GM23338 (cell line): ENCODE measurements at regions not wholly inside any gene's neighbourhood (a gene's known extent, or its start where the extent isn't known, plus 50 kb on each side); places are given as distances from the start of the nearest gene placed in this dataset.

Experiments used
- ATAC-seq: fragments of 200-7000 bp; cut with Tn5 transposase; 3 replicates; pipeline ENCODE4 v1.9.1; 2020
- DNase-seq: peaks from one replicate; pipeline ENCODE4 v3.0.0-alpha.2; 2015; ENCODE audit warnings: low spot score
- H2AFZ ChIP-seq: fragments of 200-600 bp; sonication (generic); 2 replicates; pipeline ENCODE4 v1.8.0; 2016; ENCODE audit warnings: antibody characterized with exemption, mild to moderate bottlenecking, moderate library complexity
- H3F3A ChIP-seq: fragments of 200-600 bp; sonication (generic); replicated peaks from 2 replicates; pipeline ENCODE4 v1.8.0; 2017; ENCODE audit warnings: antibody characterized with exemption, mixed run types, low read depth
- H3K27ac ChIP-seq: fragments of 200-600 bp; sonication (generic); 2 replicates; pipeline ENCODE4 v1.6.1; 2016; ENCODE audit warnings: low read depth
- H3K27me3 ChIP-seq: fragments of 200-600 bp; sonication (generic); 2 replicates; pipeline ENCODE4 v1.8.0; 2016; ENCODE audit warnings: mild to moderate bottlenecking, mixed run types, moderate library complexity; ENCODE audit not compliant: insufficient read depth
- H3K36me3 ChIP-seq: fragments of 200-600 bp; sonication (generic); 2 replicates; pipeline ENCODE4 v1.8.0; 2016; ENCODE audit warnings: mild to moderate bottlenecking; ENCODE audit not compliant: insufficient read depth
- H3K4me1 ChIP-seq: fragments of 200-600 bp; sonication (generic); 2 replicates; pipeline ENCODE4 v1.8.0; 2016; ENCODE audit warnings: mild to moderate bottlenecking, moderate library complexity; ENCODE audit not compliant: insufficient read depth
- H3K4me2 ChIP-seq: fragments of 200-600 bp; sonication (generic); 2 replicates; pipeline ENCODE4 v1.7.1; 2017; ENCODE audit warnings: mixed run types
- H3K4me3 ChIP-seq: fragments of 200-600 bp; sonication (generic); 2 replicates; pipeline ENCODE4 v1.6.1; 2016; ENCODE audit warnings: mixed run types
- H3K79me2 ChIP-seq: fragments of 200-600 bp; sonication (generic); replicated peaks from 2 replicates; pipeline ENCODE4 v1.8.0; 2017; ENCODE audit warnings: mild to moderate bottlenecking; ENCODE audit not compliant: insufficient read depth
- H3K9me2 ChIP-seq: fragments of 200-600 bp; sonication (generic); 2 replicates; pipeline ENCODE4 v1.8.0; 2017; ENCODE audit not compliant: insufficient read depth
- H4K20me1 ChIP-seq: fragments of 200-600 bp; sonication (generic); replicated peaks from 2 replicates; pipeline ENCODE4 v1.8.0; 2017; ENCODE audit warnings: mild to moderate bottlenecking; ENCODE audit not compliant: insufficient read depth
- H3K27ac Mint-ChIP-seq: 2 replicates; pipeline ENCODE4 v1.8.0; 2020; ENCODE audit warnings: inconsistent platforms, mild to moderate bottlenecking, moderate library complexity, mixed read lengths
- H3K27me3 Mint-ChIP-seq: 3 replicates; pipeline ENCODE4 v1.8.0; 2022; ENCODE audit warnings: low read depth, mild to moderate bottlenecking, moderate library complexity, mixed read lengths, inconsistent platforms; ENCODE audit not compliant: insufficient read depth, poor library complexity
- H3K36me3 Mint-ChIP-seq: 3 replicates; pipeline ENCODE4 v1.8.0; 2021; ENCODE audit warnings: low read depth, mild to moderate bottlenecking, inconsistent platforms, moderate library complexity, mixed read lengths
- H3K4me1 Mint-ChIP-seq: 3 replicates; pipeline ENCODE4 v1.8.0; 2020; ENCODE audit warnings: mild to moderate bottlenecking, inconsistent platforms, mixed read lengths
- H3K4me3 Mint-ChIP-seq: 3 replicates; pipeline ENCODE4 v1.8.0; 2021; ENCODE audit warnings: moderate library complexity, mild to moderate bottlenecking, inconsistent platforms, mixed read lengths
- H3K9me3 Mint-ChIP-seq: 3 replicates; pipeline ENCODE4 v1.8.0; 2020; ENCODE audit warnings: moderate library complexity, mild to moderate bottlenecking, inconsistent platforms, mixed read lengths
- CREB1 ChIP-seq: fragments of 250-450 bp; sonication (Bioruptor Pico); IDR thresholded peaks from 2 replicates; pipeline ENCODE4 v1.5.0; 2020; ENCODE audit warnings: low read depth, mild to moderate bottlenecking, moderate library complexity
- EZH2 ChIP-seq: fragments of 200-600 bp; sonication (generic); IDR thresholded peaks from one replicate; pipeline ENCODE4 v1.8.0; 2017; ENCODE audit warnings: antibody characterized with exemption, mild to moderate bottlenecking, low read depth; ENCODE audit not compliant: unreplicated experiment
- JUNB ChIP-seq: IDR thresholded peaks from one replicate; pipeline ENCODE4 v1.6.1; 2016; ENCODE audit warnings: antibody characterized with exemption; ENCODE audit not compliant: unreplicated experiment
- POLR2AphosphoS5 ChIP-seq: IDR thresholded peaks from 2 replicates; pipeline ENCODE4 v1.6.1; 2016; ENCODE audit warnings: antibody characterized with exemption, low read depth
- STAT1 ChIP-seq: IDR thresholded peaks from one replicate; pipeline ENCODE4 v1.6.1; 2016; ENCODE audit warnings: antibody characterized with exemption; ENCODE audit not compliant: unreplicated experiment
- ZNF114 ChIP-seq: fragments of 250-450 bp; sonication (Bioruptor Pico); IDR thresholded peaks from 2 replicates; pipeline ENCODE4 v1.5.0; 2020; ENCODE audit warnings: mild to moderate bottlenecking, moderate library complexity
- ZNF331 ChIP-seq: fragments of 250-450 bp; sonication (Bioruptor Pico); IDR thresholded peaks from 2 replicates; pipeline ENCODE4 v1.5.0; 2020; ENCODE audit warnings: low read depth, mild to moderate bottlenecking, moderate library complexity
- TF ChIP-seq, protein P1 (sequence below), 2 experiments: fragments of 200-600 bp in 1 of 2; sonication (generic) in 1 of 2; conservative IDR thresholded peaks; 2 replicates each; pipeline versions ENCODE4 v1.5.1 to v1.6.1; 2016 to 2017; ENCODE audit warnings: antibody characterized with exemption in 2 of 2, low read depth in 2 of 2, mild to moderate bottlenecking in 2 of 2, moderate library complexity in 1 of 2
- TF ChIP-seq, protein P2 (sequence below): fragments of 250-450 bp; sonication (Bioruptor Pico); IDR thresholded peaks from 2 replicates; pipeline ENCODE4 v1.5.0; 2020; ENCODE audit warnings: mild to moderate bottlenecking, moderate library complexity
- TF ChIP-seq, protein P3 (sequence below): IDR thresholded peaks from 2 replicates; pipeline ENCODE4 v1.6.1; 2016; ENCODE audit warnings: antibody characterized with exemption

DNA sequence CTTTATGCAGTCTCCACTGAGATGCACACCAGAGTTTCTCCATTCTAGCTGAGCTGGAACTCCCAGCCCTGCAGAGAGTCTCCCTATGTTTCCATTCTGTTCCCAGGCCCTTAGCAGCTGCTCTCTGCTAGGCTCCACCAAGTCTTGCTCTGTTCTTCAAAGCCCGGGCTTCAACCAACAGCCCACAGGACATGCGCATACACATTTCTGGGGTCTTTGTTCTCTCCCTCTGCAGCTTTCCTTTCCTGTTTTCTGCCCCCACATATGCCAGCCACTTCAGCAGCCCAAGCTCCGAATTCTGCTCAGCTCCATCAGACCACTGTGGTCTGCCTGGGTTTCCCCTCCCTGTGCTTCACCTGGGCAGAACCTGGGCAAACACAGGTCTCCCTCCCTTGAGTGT lies 205.9 kb downstream of the CBLN1 start:
- no peak overlapping the region for H3K27ac Mint-ChIP-seq
- DNase-seq = no peak

DNA sequence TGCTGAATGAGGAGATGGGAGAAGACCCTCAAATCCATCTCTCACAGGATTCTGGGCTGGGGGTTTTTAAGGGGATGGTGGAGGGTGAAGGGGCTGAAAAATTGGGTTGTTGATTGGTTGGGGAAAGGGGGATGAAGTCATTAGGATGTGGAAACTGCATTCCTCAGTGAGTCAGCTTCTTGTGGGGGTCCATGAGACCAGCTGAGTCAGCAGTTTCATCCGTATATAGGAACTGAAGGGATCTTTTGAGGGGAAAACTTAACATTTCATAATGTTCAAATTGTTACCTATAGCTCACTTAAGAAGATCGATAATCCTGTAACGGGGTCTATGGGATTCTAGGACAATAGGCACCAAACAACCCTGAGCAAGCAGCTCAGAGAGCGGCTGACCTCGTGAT lies 213.4 kb downstream of the CBLN1 start:
- Histone ChIP-seq H3K27me3 (no peaks in the 10 kb centered on the region), H3K9me2 (no peaks in the 10 kb centered on the region), H3K36me3 (no peaks in the 10 kb centered on the region), H3K27ac (no peak overlapping the region), H4K20me1 (no peaks in the 10 kb centered on the region), H3K79me2 (no peaks in the 10 kb centered on the region), H3K4me1 (no peaks in the 10 kb centered on the region), H3K4me2 (no peak overlapping the region), H3K4me3 (no peak overlapping the region), H2AFZ (peak overlapping the region; percentile 21; the same call in 1 of the 2 replicates), H3F3A (no peaks in the 10 kb centered on the region)
- ATAC-seq = no peak
- H3K9me3 Mint-ChIP-seq = no peaks in the 10 kb centered on the region; the same call in 2 of the 3 replicates
- no peak for DNase-seq
- H3K4me1 Mint-ChIP-seq = peaks cover 4% of the 10 kb centered on the region; the same call in 1 of the 3 replicates
- H3K36me3 Mint-ChIP-seq = no peaks in the 10 kb centered on the region
- H3K27me3 Mint-ChIP-seq = no peaks in the 10 kb centered on the region
- no peak overlapping the region for H3K4me3 Mint-ChIP-seq
- peak overlapping the region; percentile 33; the same call in 1 of the 2 replicates for H3K27ac Mint-ChIP-seq
- TF ChIP-seq CREB1 (CRISPR knock-in tag) = no peak
- TF ChIP-seq, protein P1, sequence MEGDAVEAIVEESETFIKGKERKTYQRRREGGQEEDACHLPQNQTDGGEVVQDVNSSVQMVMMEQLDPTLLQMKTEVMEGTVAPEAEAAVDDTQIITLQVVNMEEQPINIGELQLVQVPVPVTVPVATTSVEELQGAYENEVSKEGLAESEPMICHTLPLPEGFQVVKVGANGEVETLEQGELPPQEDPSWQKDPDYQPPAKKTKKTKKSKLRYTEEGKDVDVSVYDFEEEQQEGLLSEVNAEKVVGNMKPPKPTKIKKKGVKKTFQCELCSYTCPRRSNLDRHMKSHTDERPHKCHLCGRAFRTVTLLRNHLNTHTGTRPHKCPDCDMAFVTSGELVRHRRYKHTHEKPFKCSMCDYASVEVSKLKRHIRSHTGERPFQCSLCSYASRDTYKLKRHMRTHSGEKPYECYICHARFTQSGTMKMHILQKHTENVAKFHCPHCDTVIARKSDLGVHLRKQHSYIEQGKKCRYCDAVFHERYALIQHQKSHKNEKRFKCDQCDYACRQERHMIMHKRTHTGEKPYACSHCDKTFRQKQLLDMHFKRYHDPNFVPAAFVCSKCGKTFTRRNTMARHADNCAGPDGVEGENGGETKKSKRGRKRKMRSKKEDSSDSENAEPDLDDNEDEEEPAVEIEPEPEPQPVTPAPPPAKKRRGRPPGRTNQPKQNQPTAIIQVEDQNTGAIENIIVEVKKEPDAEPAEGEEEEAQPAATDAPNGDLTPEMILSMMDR (conservative IDR thresholded peaks at IDR 0.05; ENCODE audit: low read depth in 2 of 2) = no peak
- TF ChIP-seq STAT1 = no peak
- TF ChIP-seq, protein P2, sequence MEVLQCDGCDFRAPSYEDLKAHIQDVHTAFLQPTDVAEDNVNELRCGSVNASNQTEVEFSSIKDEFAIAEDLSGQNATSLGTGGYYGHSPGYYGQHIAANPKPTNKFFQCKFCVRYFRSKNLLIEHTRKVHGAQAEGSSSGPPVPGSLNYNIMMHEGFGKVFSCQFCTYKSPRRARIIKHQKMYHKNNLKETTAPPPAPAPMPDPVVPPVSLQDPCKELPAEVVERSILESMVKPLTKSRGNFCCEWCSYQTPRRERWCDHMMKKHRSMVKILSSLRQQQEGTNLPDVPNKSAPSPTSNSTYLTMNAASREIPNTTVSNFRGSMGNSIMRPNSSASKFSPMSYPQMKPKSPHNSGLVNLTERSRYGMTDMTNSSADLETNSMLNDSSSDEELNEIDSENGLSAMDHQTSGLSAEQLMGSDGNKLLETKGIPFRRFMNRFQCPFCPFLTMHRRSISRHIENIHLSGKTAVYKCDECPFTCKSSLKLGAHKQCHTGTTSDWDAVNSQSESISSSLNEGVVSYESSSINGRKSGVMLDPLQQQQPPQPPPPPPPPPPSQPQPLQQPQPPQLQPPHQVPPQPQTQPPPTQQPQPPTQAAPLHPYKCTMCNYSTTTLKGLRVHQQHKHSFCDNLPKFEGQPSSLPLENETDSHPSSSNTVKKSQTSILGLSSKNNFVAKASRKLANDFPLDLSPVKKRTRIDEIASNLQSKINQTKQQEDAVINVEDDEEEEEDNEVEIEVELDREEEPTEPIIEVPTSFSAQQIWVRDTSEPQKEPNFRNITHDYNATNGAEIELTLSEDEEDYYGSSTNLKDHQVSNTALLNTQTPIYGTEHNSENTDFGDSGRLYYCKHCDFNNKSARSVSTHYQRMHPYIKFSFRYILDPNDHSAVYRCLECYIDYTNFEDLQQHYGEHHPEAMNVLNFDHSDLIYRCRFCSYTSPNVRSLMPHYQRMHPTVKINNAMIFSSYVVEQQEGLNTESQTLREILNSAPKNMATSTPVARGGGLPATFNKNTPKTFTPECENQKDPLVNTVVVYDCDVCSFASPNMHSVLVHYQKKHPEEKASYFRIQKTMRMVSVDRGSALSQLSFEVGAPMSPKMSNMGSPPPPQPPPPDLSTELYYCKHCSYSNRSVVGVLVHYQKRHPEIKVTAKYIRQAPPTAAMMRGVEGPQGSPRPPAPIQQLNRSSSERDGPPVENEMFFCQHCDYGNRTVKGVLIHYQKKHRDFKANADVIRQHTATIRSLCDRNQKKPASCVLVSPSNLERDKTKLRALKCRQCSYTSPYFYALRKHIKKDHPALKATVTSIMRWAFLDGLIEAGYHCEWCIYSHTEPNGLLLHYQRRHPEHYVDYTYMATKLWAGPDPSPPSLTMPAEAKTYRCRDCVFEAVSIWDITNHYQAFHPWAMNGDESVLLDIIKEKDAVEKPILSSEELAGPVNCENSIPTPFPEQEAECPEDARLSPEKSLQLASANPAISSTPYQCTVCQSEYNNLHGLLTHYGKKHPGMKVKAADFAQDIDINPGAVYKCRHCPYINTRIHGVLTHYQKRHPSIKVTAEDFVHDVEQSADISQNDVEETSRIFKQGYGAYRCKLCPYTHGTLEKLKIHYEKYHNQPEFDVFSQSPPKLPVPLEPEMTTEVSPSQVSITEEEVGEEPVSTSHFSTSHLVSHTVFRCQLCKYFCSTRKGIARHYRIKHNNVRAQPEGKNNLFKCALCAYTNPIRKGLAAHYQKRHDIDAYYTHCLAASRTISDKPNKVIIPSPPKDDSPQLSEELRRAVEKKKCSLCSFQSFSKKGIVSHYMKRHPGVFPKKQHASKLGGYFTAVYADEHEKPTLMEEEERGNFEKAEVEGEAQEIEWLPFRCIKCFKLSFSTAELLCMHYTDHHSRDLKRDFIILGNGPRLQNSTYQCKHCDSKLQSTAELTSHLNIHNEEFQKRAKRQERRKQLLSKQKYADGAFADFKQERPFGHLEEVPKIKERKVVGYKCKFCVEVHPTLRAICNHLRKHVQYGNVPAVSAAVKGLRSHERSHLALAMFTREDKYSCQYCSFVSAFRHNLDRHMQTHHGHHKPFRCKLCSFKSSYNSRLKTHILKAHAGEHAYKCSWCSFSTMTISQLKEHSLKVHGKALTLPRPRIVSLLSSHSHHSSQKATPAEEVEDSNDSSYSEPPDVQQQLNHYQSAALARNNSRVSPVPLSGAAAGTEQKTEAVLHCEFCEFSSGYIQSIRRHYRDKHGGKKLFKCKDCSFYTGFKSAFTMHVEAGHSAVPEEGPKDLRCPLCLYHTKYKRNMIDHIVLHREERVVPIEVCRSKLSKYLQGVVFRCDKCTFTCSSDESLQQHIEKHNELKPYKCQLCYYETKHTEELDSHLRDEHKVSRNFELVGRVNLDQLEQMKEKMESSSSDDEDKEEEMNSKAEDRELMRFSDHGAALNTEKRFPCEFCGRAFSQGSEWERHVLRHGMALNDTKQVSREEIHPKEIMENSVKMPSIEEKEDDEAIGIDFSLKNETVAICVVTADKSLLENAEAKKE (CRISPR knock-in tag) = no peak
- TF ChIP-seq POLR2AphosphoS5 = no peak

More for the DNA sequence above, 205.9 kb downstream of the CBLN1 start:
- Histone ChIP-seq H3K9me2 (no peaks in the 10 kb centered on the region), H3K27me3 (no peaks in the 10 kb centered on the region), H3K36me3 (no peaks in the 10 kb centered on the region), H2AFZ (peak overlapping the region; percentile 87; the same call in 1 of the 2 replicates), H3K4me1 (no peaks in the 10 kb centered on the region), H3K79me2 (no peaks in the 10 kb centered on the region), H3K27ac (no peak overlapping the region), H4K20me1 (no peaks in the 10 kb centered on the region), H3K4me2 (peak overlapping the region; percentile 14; the same call in 1 of the 2 replicates), H3F3A (no peaks in the 10 kb centered on the region), H3K4me3 (no peak overlapping the region)
- TF ChIP-seq ZNF114 (CRISPR knock-in tag) = no peak
- no peak for TF ChIP-seq EZH2
- no peak for TF ChIP-seq JUNB
- no peak for TF ChIP-seq ZNF331 (CRISPR knock-in tag)
- TF ChIP-seq POLR2AphosphoS5 = no peak
- no peak for TF ChIP-seq CREB1 (CRISPR knock-in tag)
- TF ChIP-seq, protein P1 (conservative IDR thresholded peaks at IDR 0.05; ENCODE audit: low read depth in 2 of 2) = no peak
- TF ChIP-seq, protein P3, sequence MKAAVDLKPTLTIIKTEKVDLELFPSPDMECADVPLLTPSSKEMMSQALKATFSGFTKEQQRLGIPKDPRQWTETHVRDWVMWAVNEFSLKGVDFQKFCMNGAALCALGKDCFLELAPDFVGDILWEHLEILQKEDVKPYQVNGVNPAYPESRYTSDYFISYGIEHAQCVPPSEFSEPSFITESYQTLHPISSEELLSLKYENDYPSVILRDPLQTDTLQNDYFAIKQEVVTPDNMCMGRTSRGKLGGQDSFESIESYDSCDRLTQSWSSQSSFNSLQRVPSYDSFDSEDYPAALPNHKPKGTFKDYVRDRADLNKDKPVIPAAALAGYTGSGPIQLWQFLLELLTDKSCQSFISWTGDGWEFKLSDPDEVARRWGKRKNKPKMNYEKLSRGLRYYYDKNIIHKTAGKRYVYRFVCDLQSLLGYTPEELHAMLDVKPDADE = no peak
- H3K27me3 Mint-ChIP-seq = peaks cover 5% of the 10 kb centered on the region
- H3K4me1 Mint-ChIP-seq = peaks cover 8% of the 10 kb centered on the region
- H3K9me3 Mint-ChIP-seq = peaks cover 13% of the 10 kb centered on the region
- no peak overlapping the region for H3K4me3 Mint-ChIP-seq
- peaks cover 4% of the 10 kb centered on the region; the same call in 1 of the 3 replicates for H3K36me3 Mint-ChIP-seq
- ATAC-seq = peak; percentile 34; the same call in 1 of the 3 replicates
